OCI-LY7 (cell line): ENCODE measurements at regions not wholly inside any gene's neighbourhood (a gene's known extent, or its start where the extent isn't known, plus 50 kb on each side); places are given as distances from the start of the nearest gene placed in this dataset.

ENCODE experiments used
- EZH2phosphoT487 ChIP-seq: fragments of 200-600 bp; sonication (generic); IDR thresholded peaks from 2 replicates; pipeline ENCODE4 v1.6.1; 2018; ENCODE audit warnings: low read depth, borderline replicate concordance, mild to moderate bottlenecking, mixed run types, antibody characterized with exemption, low read length, moderate library complexity, mixed read lengths
- TF ChIP-seq, protein P1 (sequence below): fragments of 200-600 bp; sonication (generic); conservative IDR thresholded peaks from 2 replicates; pipeline ENCODE4 v1.5.1; 2014; ENCODE audit warnings: mild to moderate bottlenecking, antibody characterized with exemption, low read length, moderate library complexity, mixed read lengths

DNA sequence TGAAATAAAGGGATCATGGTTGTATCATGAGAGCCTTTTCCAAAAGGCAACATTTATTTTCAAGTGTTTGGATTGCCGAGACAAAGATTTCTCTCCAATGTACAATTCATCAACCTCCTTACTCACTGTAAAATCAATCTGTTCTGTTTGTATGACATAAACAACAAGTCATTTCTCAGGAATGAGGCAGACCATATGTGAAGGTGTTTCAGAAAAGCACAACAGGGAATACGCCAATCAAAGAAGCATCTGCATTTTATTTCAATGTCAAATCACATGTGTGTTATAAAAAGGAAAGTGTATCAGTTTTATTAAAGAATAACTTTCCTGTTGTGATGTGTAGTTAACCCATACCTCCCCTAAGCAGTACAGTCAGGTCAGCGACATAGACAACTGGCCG, 653.7 kb downstream of the TFAP2A start:
- TF ChIP-seq EZH2phosphoT487: no peak
- TF ChIP-seq, protein P1, sequence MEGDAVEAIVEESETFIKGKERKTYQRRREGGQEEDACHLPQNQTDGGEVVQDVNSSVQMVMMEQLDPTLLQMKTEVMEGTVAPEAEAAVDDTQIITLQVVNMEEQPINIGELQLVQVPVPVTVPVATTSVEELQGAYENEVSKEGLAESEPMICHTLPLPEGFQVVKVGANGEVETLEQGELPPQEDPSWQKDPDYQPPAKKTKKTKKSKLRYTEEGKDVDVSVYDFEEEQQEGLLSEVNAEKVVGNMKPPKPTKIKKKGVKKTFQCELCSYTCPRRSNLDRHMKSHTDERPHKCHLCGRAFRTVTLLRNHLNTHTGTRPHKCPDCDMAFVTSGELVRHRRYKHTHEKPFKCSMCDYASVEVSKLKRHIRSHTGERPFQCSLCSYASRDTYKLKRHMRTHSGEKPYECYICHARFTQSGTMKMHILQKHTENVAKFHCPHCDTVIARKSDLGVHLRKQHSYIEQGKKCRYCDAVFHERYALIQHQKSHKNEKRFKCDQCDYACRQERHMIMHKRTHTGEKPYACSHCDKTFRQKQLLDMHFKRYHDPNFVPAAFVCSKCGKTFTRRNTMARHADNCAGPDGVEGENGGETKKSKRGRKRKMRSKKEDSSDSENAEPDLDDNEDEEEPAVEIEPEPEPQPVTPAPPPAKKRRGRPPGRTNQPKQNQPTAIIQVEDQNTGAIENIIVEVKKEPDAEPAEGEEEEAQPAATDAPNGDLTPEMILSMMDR: no peak
